SU-DHL-6 (cell line): ENCODE measurements at regions not wholly inside any gene's neighbourhood (a gene's known extent, or its start where the extent isn't known, plus 50 kb on each side); places are given as distances from the start of the nearest gene placed in this dataset.

Experiments used
- CTCF ChIP-seq: fragments of 200-600 bp; sonication (generic); IDR thresholded peaks from one replicate; pipeline ENCODE4 v1.5.1; 2017; ENCODE audit warnings: antibody characterized with exemption, mild to moderate bottlenecking, low read length, moderate library complexity; ENCODE audit not compliant: insufficient read depth, poor library complexity, severe bottlenecking
- EZH2phosphoT487 ChIP-seq: fragments of 200-600 bp; sonication (generic), shearing (Covaris generic); conservative IDR thresholded peaks from 2 replicates; pipeline ENCODE4 v1.6.1; 2018; ENCODE audit warnings: mild to moderate bottlenecking, antibody characterized with exemption, low read length, moderate library complexity, mixed read lengths

GRCh38 chr16:82432261-82432660 is 194.5 kb upstream of the CDH13 start:
- no peak for TF ChIP-seq CTCF
- TF ChIP-seq EZH2phosphoT487 = no peak
